HG03571 (cell line): ENCODE measurements at regions not wholly inside any gene's neighbourhood (a gene's known extent, or its start where the extent isn't known, plus 50 kb on each side); places are given as distances from the start of the nearest gene placed in this dataset.
"Not testable (repeated sequence)": the region's sequence is repeated elsewhere in the genome, so short reads cannot be mapped to it uniquely, and the experiment has no call there.

Experiments
- ATAC-seq: cut with Tn5 transposase; IDR thresholded peaks from one replicate; pipeline ENCODE4 v1.9.1; 2021; ENCODE audit not compliant: unreplicated experiment

GRCh38 chr2:209008636-209009287 is 415.1 kb upstream of the MAP2 start:
- no peak for ATAC-seq

- ATAC-seq, result not testable (repeated sequence)
Measured at GRCh38 chr2:209018633-209019032, 405.2 kb upstream of the MAP2 start.

GRCh38 chr2:209029249-209029648 is 394.6 kb upstream of the MAP2 start:
- ATAC-seq, result no peak

GRCh38 chr2:209044307-209044706 is 379.5 kb upstream of the MAP2 start:
- ATAC-seq, result no peak

- no peak for ATAC-seq
Measured at GRCh38 chr2:209046163-209046562, 377.7 kb upstream of the MAP2 start.

- ATAC-seq, result no peak
Measured at GRCh38 chr2:209049608-209050007, 374.2 kb upstream of the MAP2 start.

GRCh38 chr2:209062210-209062609 is 361.6 kb upstream of the MAP2 start:
- ATAC-seq, result no peak

GRCh38 chr2:209070262-209070661 is 353.6 kb upstream of the MAP2 start:
- no peak for ATAC-seq

GRCh38 chr2:209073151-209073550 is 350.7 kb upstream of the MAP2 start:
- ATAC-seq, result no peak

GRCh38 chr2:209074711-209075110 is 349.1 kb upstream of the MAP2 start:
- ATAC-seq, result no peak

GRCh38 chr2:209076151-209076550 is 347.7 kb upstream of the MAP2 start:
- ATAC-seq, result no peak

GRCh38 chr2:209086761-209087160 is 337.1 kb upstream of the MAP2 start:
- no peak for ATAC-seq

- ATAC-seq, result no peak
Measured at GRCh38 chr2:209091056-209091455, 332.8 kb upstream of the MAP2 start.

GRCh38 chr2:209094221-209094620 is 329.6 kb upstream of the MAP2 start:
- no peak for ATAC-seq

- no peak for ATAC-seq
Measured at GRCh38 chr2:209095432-209095831, 328.4 kb upstream of the MAP2 start.

GRCh38 chr2:209097168-209097567 is 326.7 kb upstream of the MAP2 start:
- no peak for ATAC-seq

- no peak for ATAC-seq
Measured at GRCh38 chr2:209102319-209102718, 321.5 kb upstream of the MAP2 start.

- ATAC-seq, result no peak
Measured at GRCh38 chr2:209113026-209113425, 310.8 kb upstream of the MAP2 start.

GRCh38 chr2:209114588-209115240 is 309.1 kb upstream of the MAP2 start:
- no peak for ATAC-seq

- ATAC-seq, result peak; percentile 84
Measured at GRCh38 chr2:209121691-209122090, 302.2 kb upstream of the MAP2 start.

GRCh38 chr2:209125291-209125690 is 298.6 kb upstream of the MAP2 start:
- ATAC-seq, result no peak

GRCh38 chr2:209138079-209138478 is 285.8 kb upstream of the MAP2 start:
- ATAC-seq, result no peak

- ATAC-seq, result no peak
Measured at GRCh38 chr2:209141142-209141541, 282.7 kb upstream of the MAP2 start.
